ENCODE measurements at regions not wholly inside any gene's neighbourhood (a gene's known extent, or its start where the extent isn't known, plus 50 kb on each side); places are given as distances from the start of the nearest gene placed in this dataset.

- ATAC-seq (no peak), DNase-seq (no peak)
- TF ChIP-seq CTCF (IDR thresholded peaks at IDR 0.05 in 4 of 5, conservative IDR thresholded peaks at IDR 0.05 in 1 of 5): no peak
- TF ChIP-seq POLR2A (IDR thresholded peaks at IDR 0.05): no peak
- intact Hi-C loops (cut with DNase I; ENCODE audit: low total_unique reads) (no loop called here), in situ Hi-C loops (cut with MboI; ENCODE audit: low sequenced_read_pairs in 4 of 4) (no loop called here)
- H3K36me3 ChIP-seq: no peaks in the 10 kb centered on the region
- no peaks in the 10 kb centered on the region for H3K9me3 ChIP-seq
- H3K27ac ChIP-seq: peak overlapping the region in 1 of 4 donors; percentile 1
- no peaks in the 10 kb centered on the region for H3K27me3 ChIP-seq
- peaks cover 0 to 21% of the 10 kb centered on the region in 2 donors for H3K4me1 ChIP-seq
- no peak overlapping the region for H3K4me3 ChIP-seq
These were observed 150.2 kb upstream of the MEOX2 start for GRCh38 chr7:15836651-15837050.

GRCh38 chr7:15836041-15836440 lies 149.6 kb upstream of the MEOX2 start:
- H3K4me1 ChIP-seq: peaks cover 0 to 21% of the 10 kb centered on the region in 2 donors
- no peak overlapping the region for H3K4me3 ChIP-seq
- in situ Hi-C loops (cut with MboI; ENCODE audit: low sequenced_read_pairs in 4 of 4): no loop called here
- H3K9me3 ChIP-seq: no peaks in the 10 kb centered on the region
- TF ChIP-seq CTCF (IDR thresholded peaks at IDR 0.05 in 4 of 5, conservative IDR thresholded peaks at IDR 0.05 in 1 of 5) (no peak), POLR2A (IDR thresholded peaks at IDR 0.05) (no peak)
- H3K36me3 ChIP-seq: no peaks in the 10 kb centered on the region
- DNase-seq: no peak
- no peak for ATAC-seq
- intact Hi-C loops (cut with DNase I; ENCODE audit: low total_unique reads): no loop called here
- H3K27me3 ChIP-seq: no peaks in the 10 kb centered on the region
- H3K27ac ChIP-seq: no peak overlapping the region

- Histone ChIP-seq H3K4me1 (peaks cover 0 to 14% of the 10 kb centered on the region in 2 donors), H3K9me3 (no peaks in the 10 kb centered on the region), H3K36me3 (no peaks in the 10 kb centered on the region), H3K27ac (no peak overlapping the region), H3K4me3 (no peak overlapping the region), H3K27me3 (no peaks in the 10 kb centered on the region)
- no peak for TF ChIP-seq CTCF (IDR thresholded peaks at IDR 0.05 in 4 of 5, conservative IDR thresholded peaks at IDR 0.05 in 1 of 5)
- no peak for TF ChIP-seq POLR2A (IDR thresholded peaks at IDR 0.05)
- intact Hi-C loops (cut with DNase I; ENCODE audit: low total_unique reads) (no loop called here), in situ Hi-C loops (cut with MboI; ENCODE audit: low sequenced_read_pairs in 4 of 4) (no loop called here)
- no peak for DNase-seq
- no peak for ATAC-seq
These were observed 148.0 kb upstream of the MEOX2 start for GRCh38 chr7:15834446-15834845.

- Histone ChIP-seq H3K9me3 (no peaks in the 10 kb centered on the region), H3K4me1 (peaks cover 0 to 4% of the 10 kb centered on the region in 2 donors), H3K27ac (peak overlapping the region; percentile 5 to 22 (median 20)), H3K36me3 (no peaks in the 10 kb centered on the region), H3K27me3 (no peaks in the 10 kb centered on the region), H3K4me3 (no peak overlapping the region)
- ATAC-seq (no peak), DNase-seq (peak in 1 of 2 donors; percentile 14)
- TF ChIP-seq POLR2A (IDR thresholded peaks at IDR 0.05) (no peak), CTCF (IDR thresholded peaks at IDR 0.05 in 4 of 5, conservative IDR thresholded peaks at IDR 0.05 in 1 of 5) (no peak)
- in situ Hi-C loops (cut with MboI; ENCODE audit: low sequenced_read_pairs in 4 of 4) (no loop called here), intact Hi-C loops (cut with DNase I; ENCODE audit: low total_unique reads) (no loop called here)
These were observed 146.5 kb upstream of the MEOX2 start for GRCh38 chr7:15832996-15833395.

GRCh38 chr7:15831606-15832005 lies 145.1 kb upstream of the MEOX2 start:
- Histone ChIP-seq H3K27me3 (no peaks in the 10 kb centered on the region), H3K36me3 (no peaks in the 10 kb centered on the region), H3K27ac (no peak overlapping the region), H3K4me3 (no peak overlapping the region), H3K9me3 (no peaks in the 10 kb centered on the region), H3K4me1 (peaks cover 0 to 4% of the 10 kb centered on the region in 2 donors)
- ATAC-seq (no peak), DNase-seq (no peak)
- intact Hi-C loops (cut with DNase I; ENCODE audit: low total_unique reads): no loop called here
- no peak for TF ChIP-seq CTCF (IDR thresholded peaks at IDR 0.05 in 4 of 5, conservative IDR thresholded peaks at IDR 0.05 in 1 of 5)
- TF ChIP-seq POLR2A (IDR thresholded peaks at IDR 0.05): no peak
- in situ Hi-C loops (cut with MboI; ENCODE audit: low sequenced_read_pairs in 4 of 4): no loop called here
